ENCODE measurements at regions not wholly inside any gene's neighbourhood (a gene's known extent, or its start where the extent isn't known, plus 50 kb on each side); places are given as distances from the start of the nearest gene placed in this dataset.
A peak's percentile ranks its signal among the peaks of the same experiment; 100 is the strongest.
"Not testable (repeated sequence)": the region's sequence is repeated elsewhere in the genome, so short reads cannot be mapped to it uniquely, and the experiment has no call there.

GRCh38 chr10:21366108-21366507 is 159.4 kb downstream of the SKIDA1 start:
- DNase-seq (ENCODE audit: low read depth) = peak; percentile 82

DNA sequence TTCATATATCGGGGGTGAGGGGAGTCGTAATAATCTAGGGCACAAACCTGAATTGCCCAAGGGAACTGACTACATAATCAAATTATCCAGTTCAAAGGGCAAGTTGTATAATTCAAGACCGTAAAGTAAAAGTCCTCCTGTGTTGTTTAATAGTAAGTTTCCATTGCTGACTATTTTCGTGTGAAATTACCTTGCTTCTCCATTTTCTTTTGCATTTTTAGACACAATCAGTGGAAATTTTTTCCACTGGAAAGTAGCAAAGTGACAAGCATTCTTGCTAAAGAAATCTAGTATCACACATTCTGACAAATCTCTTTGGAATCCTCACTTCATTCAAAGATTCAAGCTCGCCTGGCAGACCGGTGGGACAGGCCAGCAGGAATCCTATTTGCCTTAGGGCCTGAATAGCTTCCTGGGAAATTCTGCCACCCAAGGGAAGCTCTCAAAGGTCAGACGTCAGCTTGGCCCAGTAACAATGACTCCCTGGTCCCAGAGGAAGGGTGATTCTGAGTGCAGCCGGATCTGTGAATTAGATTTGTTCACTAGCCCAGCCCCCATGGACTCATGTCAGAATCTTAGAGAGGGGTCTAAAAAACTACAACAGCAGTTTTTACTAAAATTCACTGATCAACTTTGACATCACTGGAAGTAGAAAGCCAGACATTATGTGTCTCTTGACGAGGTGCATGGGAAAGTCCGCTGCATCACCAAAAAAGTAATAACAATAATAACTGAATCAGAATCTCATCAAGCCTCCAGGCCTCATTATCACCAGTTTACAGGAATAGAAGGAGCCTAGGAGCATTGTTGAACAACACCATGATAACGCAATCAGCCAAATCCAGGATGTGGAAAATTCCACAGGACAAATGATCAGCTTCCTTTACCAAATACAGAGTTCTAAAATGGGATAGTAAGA is 161.0 kb downstream of the SKIDA1 start:
- peak; percentile 66 for DNase-seq (ENCODE audit: low read depth)

- no peak for DNase-seq (ENCODE audit: low read depth)
Observed at GRCh38 chr10:21363731-21364104, 161.8 kb downstream of the SKIDA1 start.

DNA sequence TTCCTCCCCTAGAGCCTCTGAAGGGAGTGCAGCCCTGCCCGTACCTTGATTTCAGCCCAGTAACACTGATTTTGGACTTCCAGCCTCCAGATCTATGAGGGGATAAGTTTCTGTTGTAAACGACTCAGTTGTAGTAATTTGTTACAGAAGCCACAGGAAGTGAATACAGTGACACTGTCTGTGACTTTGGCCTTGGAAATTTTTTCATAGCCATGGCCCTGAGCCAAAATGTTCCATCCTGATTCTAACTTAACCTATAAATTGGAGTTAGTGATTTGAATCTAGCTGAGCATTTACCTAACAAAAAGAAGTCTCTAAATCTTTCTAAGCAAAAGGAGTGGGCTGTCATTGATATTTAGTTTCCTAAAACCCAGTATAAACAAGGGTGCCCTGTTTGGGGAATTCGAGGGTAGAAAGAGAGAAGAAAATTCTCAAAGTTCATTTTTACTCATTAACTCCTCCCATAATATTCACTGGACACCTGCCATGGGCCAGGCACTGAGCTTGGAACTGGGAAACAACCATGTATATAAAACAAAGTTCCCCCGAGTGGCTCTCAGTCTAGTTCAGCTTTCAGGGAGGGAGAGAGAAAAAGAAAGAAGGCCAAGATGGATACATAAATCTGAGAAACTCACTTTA is 162.3 kb downstream of the SKIDA1 start:
- DNase-seq (ENCODE audit: low read depth) = no peak

DNA sequence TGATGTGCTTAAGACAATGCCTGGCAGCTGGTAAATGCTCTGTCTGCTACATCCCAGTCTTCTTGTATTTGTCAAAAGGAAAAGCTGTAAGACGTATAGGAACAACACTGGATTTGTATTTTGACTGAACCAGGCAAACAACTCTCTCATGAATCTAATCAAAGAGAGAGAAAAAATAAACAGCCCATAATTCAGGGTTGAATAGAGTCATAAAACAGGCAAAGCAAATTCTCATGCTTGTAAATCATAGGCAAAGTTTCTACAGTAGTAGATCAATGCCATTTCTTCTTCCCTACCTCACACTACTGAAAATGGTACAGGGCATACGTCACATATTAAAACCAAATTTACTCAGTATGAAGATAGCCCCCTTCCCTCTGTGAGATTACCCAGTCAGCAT is 166.3 kb downstream of the SKIDA1 start:
- no peak for DNase-seq (ENCODE audit: low read depth)

GRCh38 chr10:21355591-21356011 is 169.9 kb downstream of the SKIDA1 start:
- peak; percentile 79 for DNase-seq (ENCODE audit: low read depth)

GRCh38 chr10:21352886-21353285 is 172.6 kb downstream of the SKIDA1 start:
- no peak for DNase-seq (ENCODE audit: low read depth)

DNA sequence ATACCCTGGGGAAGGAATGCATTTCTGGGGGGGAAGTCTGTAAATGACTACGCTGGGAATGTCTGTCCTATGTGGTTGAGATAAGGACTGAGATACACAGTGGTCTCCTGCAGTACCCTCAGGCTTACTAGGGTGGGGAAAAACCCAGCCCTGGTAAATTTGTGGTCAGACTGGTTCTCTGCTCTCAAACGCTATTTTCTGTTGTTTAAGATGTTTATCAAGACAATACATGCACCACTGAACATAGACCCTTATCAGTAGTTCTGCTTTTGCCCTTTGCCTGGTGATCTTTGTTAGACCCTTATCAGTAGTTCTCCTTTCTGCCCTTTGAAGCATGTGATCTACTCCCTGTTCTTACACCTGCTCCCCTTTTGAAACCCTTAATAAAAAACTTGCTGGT is 173.9 kb downstream of the SKIDA1 start:
- DNase-seq (ENCODE audit: low read depth) = not testable (repeated sequence)

GRCh38 chr10:21349912-21350286 is 175.6 kb downstream of the SKIDA1 start:
- DNase-seq (ENCODE audit: low read depth) = no peak

GRCh38 chr10:21347785-21348170 is 177.7 kb downstream of the SKIDA1 start:
- no peak for DNase-seq (ENCODE audit: low read depth)

DNA sequence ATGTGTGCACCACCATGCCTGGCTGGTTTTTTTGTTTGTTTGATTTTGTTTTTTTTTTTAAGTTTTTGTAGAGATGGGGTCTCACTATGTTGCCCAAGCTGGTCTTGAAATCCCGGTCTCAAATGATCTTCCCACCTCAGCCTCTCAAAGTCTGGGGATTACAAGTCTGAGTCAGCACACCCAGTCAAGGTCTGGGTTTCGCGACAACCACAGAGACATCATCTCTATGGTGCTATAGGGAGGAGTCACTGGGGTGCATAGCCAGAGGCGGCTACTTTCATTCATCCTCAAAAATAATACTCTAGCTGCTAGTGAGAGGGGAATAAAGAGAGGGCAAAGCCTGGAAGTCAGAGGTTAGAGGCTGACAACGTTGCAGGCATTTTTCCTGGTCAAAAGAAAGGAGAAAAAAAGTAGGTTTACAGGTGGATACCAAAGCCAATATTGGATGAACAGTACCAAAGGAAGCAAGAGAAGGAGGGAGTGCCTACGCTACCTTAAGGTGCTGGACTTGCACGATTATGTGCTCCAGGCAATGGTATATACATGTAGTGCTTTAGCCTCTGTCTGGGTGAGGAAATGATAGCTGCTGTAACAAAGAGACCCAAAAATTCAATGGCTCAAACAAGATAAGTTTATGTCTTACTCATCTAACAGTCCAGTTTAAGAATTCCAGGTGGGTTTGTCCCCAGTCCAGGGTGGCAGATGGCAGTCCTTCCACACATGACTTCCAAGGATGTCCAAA is 178.3 kb downstream of the SKIDA1 start:
- peak; percentile 46 for DNase-seq (ENCODE audit: low read depth)

DNA sequence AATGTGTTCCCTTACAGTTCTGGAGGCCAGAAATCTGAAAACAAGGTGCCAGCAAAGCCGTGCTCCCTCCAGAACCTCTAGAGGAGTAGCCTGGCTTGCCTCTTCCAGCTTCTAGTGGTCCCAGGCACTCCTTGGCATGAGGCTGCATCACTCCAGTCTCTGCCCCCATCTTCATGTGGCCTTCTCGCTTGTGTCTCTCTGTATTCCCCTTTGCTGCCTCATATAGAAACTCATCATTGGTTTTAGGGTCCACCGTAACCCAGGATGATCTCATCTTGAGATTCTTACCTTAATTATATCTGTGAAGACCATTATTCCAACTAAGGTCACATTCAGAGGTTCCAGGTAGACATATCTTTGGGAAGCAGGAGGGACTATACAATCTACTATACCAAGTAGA is 182.4 kb downstream of the SKIDA1 start:
- DNase-seq (ENCODE audit: low read depth) = no peak

DNA sequence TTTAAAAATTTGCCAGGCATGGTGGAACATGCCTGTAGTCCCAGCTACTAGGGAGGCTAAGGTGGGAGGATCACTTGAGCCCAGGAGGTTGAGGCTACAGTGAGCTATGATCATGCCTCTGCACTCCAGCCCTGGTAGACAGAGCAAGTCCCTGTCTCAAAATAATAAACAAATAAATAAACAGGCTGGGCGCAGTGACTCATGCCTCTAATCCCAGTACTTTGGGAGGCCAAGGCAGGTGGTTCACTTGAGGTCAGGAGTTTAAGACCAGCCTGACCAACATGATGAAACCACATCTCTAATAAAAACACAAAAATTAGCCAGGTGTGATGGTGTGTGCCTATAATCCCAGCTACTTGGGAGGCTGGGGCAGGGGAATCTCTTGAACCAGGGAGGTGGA is 183.0 kb downstream of the SKIDA1 start:
- DNase-seq (ENCODE audit: low read depth) = peak; percentile 26

- peak; percentile 49 for DNase-seq (ENCODE audit: low read depth)
Observed at GRCh38 chr10:21340331-21340730, 185.2 kb downstream of the SKIDA1 start.

GRCh38 chr10:21337171-21337792 is 188.2 kb downstream of the SKIDA1 start:
- DNase-seq (ENCODE audit: low read depth) = no peak

DNA sequence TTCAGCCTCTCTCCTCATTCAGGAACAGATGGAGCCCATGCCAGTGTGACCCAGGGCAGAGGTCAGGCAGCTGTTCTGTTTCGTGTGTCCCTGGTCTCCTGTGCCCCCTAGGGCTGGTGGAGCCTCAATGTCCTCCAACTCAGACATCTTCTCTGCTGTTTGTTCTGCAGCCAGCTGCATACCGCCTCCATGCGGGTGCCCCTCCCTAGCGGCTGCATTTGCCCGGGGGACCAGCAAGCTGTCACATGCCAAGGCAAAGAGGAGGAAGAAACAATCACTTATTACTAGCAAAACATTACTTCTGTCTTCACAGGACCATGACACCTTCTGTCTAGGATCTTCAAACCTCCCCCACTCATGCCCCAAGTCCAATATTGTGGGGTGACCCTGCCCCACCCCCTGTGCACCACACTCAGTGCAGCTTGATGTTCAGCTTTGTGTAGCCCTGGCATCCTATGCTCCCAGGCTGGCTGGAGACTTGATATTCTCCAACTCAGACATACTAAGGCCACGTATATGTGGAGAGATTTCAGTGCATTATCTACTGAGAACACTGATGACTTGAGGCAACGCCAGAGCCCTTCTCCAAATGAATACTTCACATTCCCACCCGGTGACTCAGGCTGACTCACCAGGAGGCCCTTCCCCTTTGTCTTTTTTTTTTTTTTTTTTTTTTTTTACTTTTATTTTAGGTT is 188.9 kb downstream of the SKIDA1 start:
- peak; percentile 97 for DNase-seq (ENCODE audit: low read depth)

DNA sequence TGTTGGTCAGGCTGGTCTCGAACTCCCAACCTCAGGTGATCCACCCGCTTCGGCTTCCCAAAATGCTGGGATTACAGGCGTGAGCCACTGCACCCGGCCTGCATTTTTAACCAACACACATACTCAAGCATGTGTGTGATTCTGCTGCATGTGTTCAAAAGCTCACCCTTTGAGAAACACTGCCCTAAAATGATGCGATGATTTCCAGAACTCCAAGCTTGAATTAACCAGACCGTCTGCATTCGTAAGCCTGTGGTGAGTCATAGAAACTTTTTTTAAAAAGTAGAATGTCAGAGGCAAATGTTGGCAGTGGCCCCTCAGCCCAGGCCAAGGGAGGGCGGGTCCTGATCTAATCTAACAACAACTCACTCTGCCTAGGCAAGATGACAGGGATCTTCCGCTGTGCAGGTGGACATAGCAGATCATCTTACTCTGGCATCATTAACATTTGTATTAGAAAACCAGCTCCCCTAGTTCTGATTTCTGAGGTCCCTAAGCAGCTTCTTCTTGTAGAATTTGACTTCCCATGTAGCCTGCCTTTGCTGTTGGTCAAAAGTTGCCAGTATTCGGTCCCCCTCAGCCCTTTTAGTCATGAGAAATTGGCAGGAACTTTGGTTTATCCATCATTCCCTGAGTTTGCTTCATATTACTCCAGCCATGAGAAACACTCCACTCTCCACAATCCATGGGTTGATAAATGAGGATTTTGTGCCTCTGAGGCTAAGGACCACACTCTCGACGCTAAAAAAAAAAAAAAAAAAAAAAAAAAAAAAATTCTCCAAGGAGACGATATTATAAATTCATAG is 190.4 kb downstream of the SKIDA1 start:
- DNase-seq (ENCODE audit: low read depth) = peak; percentile 94

DNA sequence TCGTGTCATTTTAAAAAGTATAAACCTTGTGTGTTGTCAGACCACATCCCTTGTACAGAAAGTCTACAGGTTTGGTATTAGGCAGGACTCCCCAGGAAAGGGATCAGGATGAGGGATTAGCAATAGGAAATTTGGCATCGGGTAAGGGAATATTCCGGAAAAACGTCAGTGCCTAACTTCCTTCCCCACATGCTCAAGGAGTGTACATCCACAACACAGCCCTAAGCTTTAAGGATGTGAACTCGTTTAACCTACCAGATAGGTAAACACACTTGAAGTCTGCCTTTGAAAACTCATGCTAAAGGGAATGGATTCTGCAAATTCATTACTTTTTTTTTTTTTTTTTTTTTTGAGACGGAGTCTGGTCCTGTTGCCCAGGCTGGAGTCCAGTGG is 194.9 kb downstream of the SKIDA1 start:
- DNase-seq (ENCODE audit: low read depth) = no peak

DNA sequence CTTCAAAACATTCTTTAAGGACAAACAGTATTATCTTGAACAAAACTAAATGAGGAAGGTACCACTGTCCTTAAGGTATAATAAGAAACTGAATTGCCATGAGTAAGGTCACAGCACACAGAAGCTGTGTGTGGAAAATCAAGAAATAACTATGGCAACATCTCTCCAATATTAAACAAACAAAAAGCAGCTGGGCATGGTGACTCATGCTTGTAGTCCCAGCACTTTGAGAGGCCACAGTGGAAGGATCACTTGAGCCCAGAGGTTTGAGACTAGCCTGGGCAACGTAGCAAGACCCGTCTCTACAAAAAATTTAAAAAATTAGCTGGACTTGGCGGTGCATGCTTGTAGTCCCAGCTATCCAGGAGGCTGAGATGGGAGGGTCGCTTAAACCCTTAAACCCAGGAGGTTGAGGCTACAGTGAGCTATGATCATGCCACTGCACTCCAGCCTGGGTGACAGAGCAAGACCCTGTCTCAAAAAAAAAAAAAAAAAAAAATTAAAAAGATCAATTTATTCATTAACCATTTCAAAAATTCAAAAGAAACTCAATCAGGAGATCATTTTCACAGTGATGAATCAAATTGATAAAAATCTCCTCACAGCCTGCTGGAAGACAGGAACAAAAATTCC is 195.4 kb downstream of the SKIDA1 start:
- peak; percentile 90 for DNase-seq (ENCODE audit: low read depth)

DNA sequence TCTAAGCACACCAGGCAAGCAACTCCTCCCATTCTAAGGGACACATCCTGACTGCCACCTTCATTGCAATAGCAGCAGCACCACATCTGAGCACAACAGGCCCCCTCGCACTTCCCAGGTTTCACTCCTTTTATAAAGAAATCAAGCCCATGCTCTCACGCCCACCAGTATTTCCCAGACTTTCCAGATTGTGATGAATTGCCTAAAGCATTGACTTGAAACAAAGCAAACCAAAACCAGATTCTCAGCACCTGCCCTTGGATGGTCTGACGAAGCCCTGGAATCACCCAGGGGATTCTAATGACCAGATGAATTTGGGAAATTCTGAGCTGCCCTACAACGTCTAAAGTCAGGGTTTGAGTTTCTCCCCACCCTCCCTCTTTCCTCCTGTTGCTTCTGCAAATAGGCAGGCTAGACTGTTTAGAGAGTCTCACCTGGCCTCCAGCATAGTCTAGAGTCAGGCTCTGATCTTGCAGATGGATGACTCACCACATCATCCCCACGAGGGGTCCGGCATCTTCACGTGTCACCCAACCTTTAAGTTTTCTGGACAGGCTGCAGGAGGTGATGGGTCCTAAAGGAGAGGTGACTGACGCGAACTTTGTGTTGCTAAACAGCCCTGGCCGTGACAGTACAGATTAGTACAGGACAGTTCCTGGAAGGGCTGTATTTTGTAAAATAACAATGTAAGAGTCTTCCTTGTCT is 198.0 kb downstream of the SKIDA1 start:
- DNase-seq (ENCODE audit: low read depth) = no peak
